Keratinocyte (primary cell): ENCODE measurements at regions not wholly inside any gene's neighbourhood (a gene's known extent, or its start where the extent isn't known, plus 50 kb on each side); places are given as distances from the start of the nearest gene placed in this dataset.

Source experiments
- DNase-seq: peaks from one replicate; pipeline ENCODE4 v3.0.0-alpha.2; 2011; ENCODE audit warnings: low read depth, missing footprints, low spot score
- FAIRE-seq: peaks from 2 replicates; lab custom pipeline; 2011; peaks lifted over from hg19 to GRCh38; lab: Jason Lieb, UNC
- H2AFZ ChIP-seq: 2 replicates; pipeline ENCODE4 v1.6.0; 2012; ENCODE audit warnings: low read length, control low read depth, inconsistent platforms; ENCODE audit not compliant: control insufficient read depth
- H3K27ac ChIP-seq: 2 replicates; pipeline ENCODE4 v1.5.1; 2011; ENCODE audit warnings: low read length; ENCODE audit not compliant: control insufficient read depth, insufficient read depth
- H3K27me3 ChIP-seq: 3 replicates; pipeline ENCODE4 v1.6.0; 2011; ENCODE audit warnings: low read length; ENCODE audit not compliant: control insufficient read depth, insufficient read depth; ENCODE audit errors: extremely low read depth
- H3K36me3 ChIP-seq, 2 experiments: 2 replicates in 1 of 2; 3 replicates in 1 of 2; pipeline ENCODE4 v1.5.1; 2011; ENCODE audit warnings: low read length in 2 of 2, mild to moderate bottlenecking in 1 of 2; ENCODE audit not compliant: control insufficient read depth in 2 of 2, insufficient read depth in 2 of 2; ENCODE audit errors: extremely low read depth in 1 of 2
- H3K4me1 ChIP-seq: 3 replicates; pipeline ENCODE4 v1.5.1; 2011; ENCODE audit warnings: low read length; ENCODE audit not compliant: control insufficient read depth, insufficient read depth; ENCODE audit errors: extremely low read depth
- H3K4me2 ChIP-seq: 3 replicates; pipeline ENCODE4 v1.6.0; 2011; ENCODE audit warnings: low read depth, low read length; ENCODE audit not compliant: control insufficient read depth, insufficient read depth; ENCODE audit errors: extremely low read depth
- H3K4me3 ChIP-seq, 3 experiments: fragments of 200-600 bp in 1 of 3; sonication (generic) in 1 of 3; 2 replicates in 2 of 3; 3 replicates in 1 of 3; pipeline ENCODE4 v1.5.1; 2011 to 2016; ENCODE audit warnings: low read length in 3 of 3, mild to moderate bottlenecking in 3 of 3, control low read depth in 2 of 3, inconsistent platforms in 1 of 3, low read depth in 1 of 3, mixed read lengths in 1 of 3, mixed run types in 1 of 3, moderate library complexity in 1 of 3; ENCODE audit not compliant: control insufficient read depth in 2 of 3, insufficient read depth in 2 of 3; ENCODE audit errors: extremely low read depth in 1 of 3
- H3K79me2 ChIP-seq: 2 replicates; pipeline ENCODE4 v1.6.0; 2012; ENCODE audit warnings: low read length; ENCODE audit not compliant: control insufficient read depth, insufficient read depth
- H3K9ac ChIP-seq: 3 replicates; pipeline ENCODE4 v1.6.0; 2011; ENCODE audit warnings: low read length; ENCODE audit not compliant: control insufficient read depth, insufficient read depth; ENCODE audit errors: extremely low read depth
- H3K9me1 ChIP-seq: 3 replicates; pipeline ENCODE4 v1.6.0; 2011; ENCODE audit warnings: low read length; ENCODE audit not compliant: control insufficient read depth, insufficient read depth; ENCODE audit errors: extremely low read depth
- H3K9me3 ChIP-seq: 2 replicates; pipeline ENCODE4 v1.5.1; 2012; ENCODE audit warnings: low read depth, low read length; ENCODE audit not compliant: control insufficient read depth
- H4K20me1 ChIP-seq: 3 replicates; pipeline ENCODE4 v1.6.0; 2011; ENCODE audit warnings: low read length; ENCODE audit not compliant: control insufficient read depth, insufficient read depth; ENCODE audit errors: extremely low read depth
- EZH2 ChIP-seq: IDR thresholded peaks from one replicate; pipeline ENCODE4 v1.6.1; 2012; ENCODE audit warnings: inconsistent platforms, mild to moderate bottlenecking, low read length, moderate library complexity
- dilution Hi-C: fragments of 300-500 bp; cut with MboI; formaldehyde crosslinking; loops from one replicate; pipeline ENCODE4 v1.7.0; 2020; ENCODE audit warnings: low sequenced_read_pairs; ENCODE audit not compliant: extremely low pct_ligation_motif_present
- TF ChIP-seq, protein P1 (sequence below), 3 experiments: IDR thresholded peaks in 1 of 3; conservative IDR thresholded peaks in 1 of 3; optimal IDR thresholded peaks in 1 of 3; 2 replicates in 2 of 3; 3 replicates in 1 of 3; pipeline versions ENCODE3 to v1.5.1; 2011; ENCODE audit warnings: low read length in 3 of 3, mild to moderate bottlenecking in 3 of 3, moderate library complexity in 2 of 3, control low read depth in 1 of 3, inconsistent platforms in 1 of 3; ENCODE audit not compliant: insufficient read depth in 2 of 3; ENCODE audit errors: extremely low read depth in 1 of 3

DNA sequence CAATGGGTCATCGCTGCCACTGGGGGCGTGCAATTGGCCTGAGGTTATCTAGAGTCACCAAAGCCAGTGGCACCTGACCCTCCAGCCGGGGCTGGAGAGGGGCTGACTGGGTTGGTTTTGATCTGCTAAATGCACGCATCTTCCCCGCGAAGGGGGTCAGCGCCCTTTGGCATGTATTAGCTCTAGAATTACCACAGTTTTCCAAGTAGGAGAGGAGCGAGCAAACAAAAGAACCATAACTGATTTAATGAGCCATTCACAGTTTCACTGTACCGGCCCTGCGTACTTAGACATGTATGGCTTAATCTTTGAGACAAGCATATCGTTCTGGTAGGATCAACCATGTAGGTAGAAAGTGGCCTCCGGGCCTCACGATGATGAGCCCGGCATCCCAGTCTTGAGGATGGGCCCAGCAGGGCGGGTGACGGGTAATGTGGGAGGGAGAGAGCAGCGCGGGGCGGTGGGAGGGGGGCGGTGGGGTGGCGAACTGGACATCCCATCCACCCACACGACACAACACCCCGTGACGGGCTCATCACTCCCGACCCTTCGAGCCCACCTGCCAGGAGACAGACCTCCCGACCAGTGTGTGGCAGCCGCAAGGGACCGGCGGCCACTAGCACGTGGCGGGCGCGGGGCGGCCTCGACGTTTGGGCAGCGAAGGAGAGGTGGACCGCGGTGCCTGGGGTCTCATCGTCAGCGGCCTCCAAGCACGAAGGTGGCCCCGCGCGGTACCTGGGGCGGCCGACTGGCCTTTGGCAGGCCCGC lies 1957.5 kb upstream of the DEFB115 start:
- H3K27ac ChIP-seq, result no peak overlapping the region
- H3K9ac ChIP-seq, result no peak overlapping the region
- H3K4me3 ChIP-seq, result no peak overlapping the region
- no peak overlapping the region for H3K4me2 ChIP-seq
- TF ChIP-seq, protein P1, sequence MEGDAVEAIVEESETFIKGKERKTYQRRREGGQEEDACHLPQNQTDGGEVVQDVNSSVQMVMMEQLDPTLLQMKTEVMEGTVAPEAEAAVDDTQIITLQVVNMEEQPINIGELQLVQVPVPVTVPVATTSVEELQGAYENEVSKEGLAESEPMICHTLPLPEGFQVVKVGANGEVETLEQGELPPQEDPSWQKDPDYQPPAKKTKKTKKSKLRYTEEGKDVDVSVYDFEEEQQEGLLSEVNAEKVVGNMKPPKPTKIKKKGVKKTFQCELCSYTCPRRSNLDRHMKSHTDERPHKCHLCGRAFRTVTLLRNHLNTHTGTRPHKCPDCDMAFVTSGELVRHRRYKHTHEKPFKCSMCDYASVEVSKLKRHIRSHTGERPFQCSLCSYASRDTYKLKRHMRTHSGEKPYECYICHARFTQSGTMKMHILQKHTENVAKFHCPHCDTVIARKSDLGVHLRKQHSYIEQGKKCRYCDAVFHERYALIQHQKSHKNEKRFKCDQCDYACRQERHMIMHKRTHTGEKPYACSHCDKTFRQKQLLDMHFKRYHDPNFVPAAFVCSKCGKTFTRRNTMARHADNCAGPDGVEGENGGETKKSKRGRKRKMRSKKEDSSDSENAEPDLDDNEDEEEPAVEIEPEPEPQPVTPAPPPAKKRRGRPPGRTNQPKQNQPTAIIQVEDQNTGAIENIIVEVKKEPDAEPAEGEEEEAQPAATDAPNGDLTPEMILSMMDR (optimal IDR thresholded peaks at IDR 0.05 in 1 of 3, IDR thresholded peaks at IDR 0.05 in 1 of 3, conservative IDR thresholded peaks at IDR 0.05 in 1 of 3; ENCODE audit: extremely low read depth in 1 of 3, insufficient read depth in 2 of 3, low read length in 3 of 3), result no peak
- TF ChIP-seq EZH2, result no peak
- dilution Hi-C loops, result no loop called here
- no peak overlapping the region for H2AFZ ChIP-seq
- FAIRE-seq (no peak), DNase-seq (no peak)
- no peaks in the 10 kb centered on the region for H3K36me3 ChIP-seq
- no peaks in the 10 kb centered on the region for H3K4me1 ChIP-seq
- no peaks in the 10 kb centered on the region for H3K27me3 ChIP-seq
- H4K20me1 ChIP-seq, result no peaks in the 10 kb centered on the region
- peaks cover 25% of the 10 kb centered on the region for H3K9me3 ChIP-seq
- H3K79me2 ChIP-seq, result no peaks in the 10 kb centered on the region
- H3K9me1 ChIP-seq, result no peaks in the 10 kb centered on the region

DNA sequence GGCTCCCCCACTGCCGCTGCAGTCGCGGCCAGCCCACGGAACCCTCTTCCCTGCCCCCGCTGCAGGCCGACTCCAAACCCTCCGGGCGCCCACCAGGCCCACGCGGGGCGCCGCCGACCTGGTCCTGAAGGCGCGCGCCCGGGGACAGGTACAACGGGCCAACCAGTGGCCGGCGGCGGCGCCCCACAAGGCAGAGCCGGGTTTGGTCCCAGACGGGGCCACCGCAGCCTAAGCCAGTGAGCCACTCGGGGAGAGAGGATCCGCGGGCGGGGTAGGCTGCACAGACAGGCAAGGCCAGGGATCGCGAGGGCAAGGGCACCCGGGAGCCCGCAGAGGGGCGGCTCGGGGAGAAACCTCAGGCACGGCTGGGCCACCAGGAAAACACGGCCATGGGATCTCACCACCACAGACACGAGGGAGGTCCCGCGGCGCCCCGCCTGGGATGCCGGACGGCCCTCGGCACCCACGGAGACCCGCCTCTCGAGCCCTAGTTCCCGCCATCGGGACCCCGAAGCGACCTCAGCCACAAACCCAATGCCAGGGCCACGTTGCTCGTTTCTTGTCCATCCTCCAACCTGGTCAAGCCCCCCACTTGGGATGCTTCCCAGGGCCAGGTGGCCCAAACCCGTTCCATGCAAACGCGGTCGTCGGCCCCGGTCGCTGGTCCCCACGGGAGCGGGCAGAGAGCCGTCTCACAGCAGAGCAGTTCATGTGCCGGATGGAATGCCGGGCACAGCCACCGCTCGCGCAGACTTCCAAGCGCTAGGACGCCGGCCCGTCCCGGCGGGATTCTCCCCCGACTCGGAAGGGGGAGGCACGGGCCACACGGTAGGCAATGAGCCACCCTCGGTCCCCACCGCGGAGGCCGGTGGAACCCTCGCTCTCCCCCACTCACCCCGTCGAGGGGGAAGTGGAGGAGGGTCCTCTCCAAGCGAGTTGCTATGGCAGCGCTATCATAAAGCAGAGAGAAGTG lies 1956.6 kb upstream of the DEFB115 start:
- TF ChIP-seq, protein P1 (optimal IDR thresholded peaks at IDR 0.05 in 1 of 3, IDR thresholded peaks at IDR 0.05 in 1 of 3, conservative IDR thresholded peaks at IDR 0.05 in 1 of 3; ENCODE audit: extremely low read depth in 1 of 3, insufficient read depth in 2 of 3, low read length in 3 of 3), result no peak
- TF ChIP-seq EZH2, result no peak
- Histone ChIP-seq H2AFZ (no peak overlapping the region), H3K4me1 (no peaks in the 10 kb centered on the region), H4K20me1 (no peaks in the 10 kb centered on the region), H3K27me3 (no peaks in the 10 kb centered on the region), H3K79me2 (no peaks in the 10 kb centered on the region), H3K4me2 (no peak overlapping the region), H3K27ac (no peak overlapping the region), H3K9me3 (peaks cover 27% of the 10 kb centered on the region), H3K36me3 (no peaks in the 10 kb centered on the region), H3K4me3 (no peak overlapping the region), H3K9ac (no peak overlapping the region), H3K9me1 (no peaks in the 10 kb centered on the region)
- DNase-seq (no peak), FAIRE-seq (no peak)
- dilution Hi-C loops, result no loop called here
